EL (cell line): ENCODE measurements at regions not wholly inside any gene's neighbourhood (a gene's known extent, or its start where the extent isn't known, plus 50 kb on each side); places are given as distances from the start of the nearest gene placed in this dataset.
"Not testable (repeated sequence)": the region's sequence is repeated elsewhere in the genome, so short reads cannot be mapped to it uniquely, and the experiment has no call there.

Source experiments
- DNase-seq: peaks from one replicate; pipeline ENCODE4 v3.0.0-alpha.2; 2016

GRCh38 chr4:124873361-124874171 is 161.0 kb upstream of the ANKRD50 start:
- no peak for DNase-seq

- no peak for DNase-seq
Observed at GRCh38 chr4:124872659-124873058, 160.1 kb upstream of the ANKRD50 start.

- DNase-seq, result no peak
Observed at GRCh38 chr4:124869961-124870495, 157.5 kb upstream of the ANKRD50 start.

GRCh38 chr4:124868495-124868894 is 156.0 kb upstream of the ANKRD50 start:
- DNase-seq, result no peak

- DNase-seq, result no peak
Observed at GRCh38 chr4:124867536-124867935, 155.0 kb upstream of the ANKRD50 start.

GRCh38 chr4:124866301-124866700 is 153.8 kb upstream of the ANKRD50 start:
- no peak for DNase-seq

- DNase-seq, result no peak
Observed at GRCh38 chr4:124863040-124863545, 150.6 kb upstream of the ANKRD50 start.

GRCh38 chr4:124862261-124862660 is 149.7 kb upstream of the ANKRD50 start:
- DNase-seq, result no peak

- no peak for DNase-seq
Observed at GRCh38 chr4:124861761-124862160, 149.2 kb upstream of the ANKRD50 start.

GRCh38 chr4:124854968-124855367 is 142.4 kb upstream of the ANKRD50 start:
- peak; percentile 32 for DNase-seq

GRCh38 chr4:124851741-124852140 is 139.2 kb upstream of the ANKRD50 start:
- no peak for DNase-seq

GRCh38 chr4:124846306-124846705 is 133.8 kb upstream of the ANKRD50 start:
- no peak for DNase-seq

GRCh38 chr4:124839786-124840390 is 127.4 kb upstream of the ANKRD50 start:
- DNase-seq, result no peak

- DNase-seq, result no peak
Observed at GRCh38 chr4:124833831-124834505, 121.4 kb upstream of the ANKRD50 start.

GRCh38 chr4:124828382-124828781 is 115.8 kb upstream of the ANKRD50 start:
- no peak for DNase-seq

- no peak for DNase-seq
Observed at GRCh38 chr4:124817531-124817930, 105.0 kb upstream of the ANKRD50 start.

GRCh38 chr4:124812203-124812602 is 99.7 kb upstream of the ANKRD50 start:
- not testable (repeated sequence) for DNase-seq

- no peak for DNase-seq
Observed at GRCh38 chr4:124810827-124811226, 98.3 kb upstream of the ANKRD50 start.

- DNase-seq, result no peak
Observed at GRCh38 chr4:124807421-124807820, 94.9 kb upstream of the ANKRD50 start.

GRCh38 chr4:124806403-124806802 is 93.9 kb upstream of the ANKRD50 start:
- peak; percentile 24 for DNase-seq

- no peak for DNase-seq
Observed at GRCh38 chr4:124804584-124804983, 92.1 kb upstream of the ANKRD50 start.

GRCh38 chr4:124804041-124804440 is 91.5 kb upstream of the ANKRD50 start:
- DNase-seq, result no peak

GRCh38 chr4:124803641-124804040 is 91.1 kb upstream of the ANKRD50 start:
- peak; percentile 5 for DNase-seq
